HCT116 (cell line): ENCODE measurements at regions not wholly inside any gene's neighbourhood (a gene's known extent, or its start where the extent isn't known, plus 50 kb on each side); places are given as distances from the start of the nearest gene placed in this dataset.

Source experiments
- EZH2 ChIP-seq: fragments of 200-600 bp; sonication (generic); IDR thresholded peaks from 2 replicates; pipeline ENCODE4 v1.6.1; 2017; ENCODE audit warnings: antibody characterized with exemption, mixed run types
- SIN3A ChIP-seq: IDR thresholded peaks from 2 replicates; pipeline ENCODE4 v1.6.1; 2012; ENCODE audit warnings: low read depth
- TF ChIP-seq, protein P1 (sequence below), 3 experiments: fragments of 200-600 bp in 1 of 3; sonication (generic) in 1 of 3; IDR thresholded peaks in 2 of 3; conservative IDR thresholded peaks in 1 of 3; 2 replicates each; pipeline ENCODE4 v1.5.1; 2012 to 2017; ENCODE audit warnings: low read depth in 2 of 3, low read length in 2 of 3, antibody characterized with exemption in 1 of 3, borderline replicate concordance in 1 of 3, control low read depth in 1 of 3, mild to moderate bottlenecking in 1 of 3, mixed read lengths in 1 of 3, mixed run types in 1 of 3, moderate library complexity in 1 of 3; ENCODE audit not compliant: insufficient read depth in 1 of 3

DNA sequence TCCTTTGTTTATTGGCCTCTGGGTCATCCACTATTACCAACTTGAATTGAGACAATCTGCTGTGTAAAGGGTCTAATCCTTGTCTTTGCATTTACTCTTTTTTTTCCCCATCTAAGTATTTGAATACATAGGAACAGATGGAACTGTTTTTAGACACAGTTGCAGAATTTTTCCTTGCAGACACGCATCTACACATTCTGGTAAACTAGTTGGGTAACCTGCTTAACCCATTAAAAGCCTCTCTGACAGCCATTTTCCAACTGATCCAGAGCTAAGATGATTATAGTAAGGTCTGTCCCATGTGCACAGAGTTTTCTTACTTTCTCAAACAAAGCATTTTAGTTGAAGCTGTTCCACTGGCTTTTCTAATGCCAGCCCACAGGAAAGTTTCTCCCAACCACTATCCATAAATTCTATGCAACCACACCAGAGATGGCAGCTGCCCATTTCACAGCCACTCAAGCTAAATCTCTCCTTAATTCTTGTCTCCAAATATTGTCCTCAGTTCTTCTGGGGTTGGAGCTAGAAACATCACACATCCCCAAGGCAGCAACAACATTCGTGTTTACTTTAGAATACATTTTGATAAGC lies 492.1 kb downstream of the MAFB start:
- TF ChIP-seq SIN3A (no peak), EZH2 (no peak)
- TF ChIP-seq, protein P1, sequence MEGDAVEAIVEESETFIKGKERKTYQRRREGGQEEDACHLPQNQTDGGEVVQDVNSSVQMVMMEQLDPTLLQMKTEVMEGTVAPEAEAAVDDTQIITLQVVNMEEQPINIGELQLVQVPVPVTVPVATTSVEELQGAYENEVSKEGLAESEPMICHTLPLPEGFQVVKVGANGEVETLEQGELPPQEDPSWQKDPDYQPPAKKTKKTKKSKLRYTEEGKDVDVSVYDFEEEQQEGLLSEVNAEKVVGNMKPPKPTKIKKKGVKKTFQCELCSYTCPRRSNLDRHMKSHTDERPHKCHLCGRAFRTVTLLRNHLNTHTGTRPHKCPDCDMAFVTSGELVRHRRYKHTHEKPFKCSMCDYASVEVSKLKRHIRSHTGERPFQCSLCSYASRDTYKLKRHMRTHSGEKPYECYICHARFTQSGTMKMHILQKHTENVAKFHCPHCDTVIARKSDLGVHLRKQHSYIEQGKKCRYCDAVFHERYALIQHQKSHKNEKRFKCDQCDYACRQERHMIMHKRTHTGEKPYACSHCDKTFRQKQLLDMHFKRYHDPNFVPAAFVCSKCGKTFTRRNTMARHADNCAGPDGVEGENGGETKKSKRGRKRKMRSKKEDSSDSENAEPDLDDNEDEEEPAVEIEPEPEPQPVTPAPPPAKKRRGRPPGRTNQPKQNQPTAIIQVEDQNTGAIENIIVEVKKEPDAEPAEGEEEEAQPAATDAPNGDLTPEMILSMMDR (IDR thresholded peaks at IDR 0.05 in 2 of 3, conservative IDR thresholded peaks at IDR 0.05 in 1 of 3; ENCODE audit: borderline replicate concordance in 1 of 3, insufficient read depth in 1 of 3, low read depth in 2 of 3, low read length in 2 of 3): no peak
